Muscle of leg (tissue), 3 donors: ENCODE measurements at regions not wholly inside any gene's neighbourhood (a gene's known extent, or its start where the extent isn't known, plus 50 kb on each side); places are given as distances from the start of the nearest gene placed in this dataset.

Experiments
- DNase-seq: peaks from one replicate; pipeline ENCODE4 v3.0.0; 2013
- H3K27ac ChIP-seq: one replicate; pipeline ENCODE4 v1.5.1; 2013; ENCODE audit warnings: mild to moderate bottlenecking, low read length, control low read depth
- H3K27me3 ChIP-seq: one replicate; pipeline ENCODE4 v1.6.1; 2013; ENCODE audit warnings: low read length; ENCODE audit not compliant: control insufficient read depth, insufficient read depth
- H3K36me3 ChIP-seq: one replicate; pipeline ENCODE4 v1.6.1; 2013; ENCODE audit warnings: low read length; ENCODE audit not compliant: control insufficient read depth, insufficient read depth
- H3K4me1 ChIP-seq: one replicate; pipeline ENCODE4 v1.6.1; 2013; ENCODE audit warnings: low read length; ENCODE audit not compliant: control insufficient read depth, insufficient read depth
- H3K4me3 ChIP-seq: one replicate; pipeline ENCODE4 v1.5.1; 2013; ENCODE audit warnings: low read length, control low read depth
- H3K9me3 ChIP-seq: replicated peaks from 2 replicates; pipeline ENCODE4 v1.6.1; 2013; ENCODE audit warnings: low read depth, low read length; ENCODE audit not compliant: control insufficient read depth
- WGBS: methylation state at CpG from one replicate; pipeline ENCODE4 v1.1.5; 2013; ENCODE audit warnings: missing lambda C conversion rate; ENCODE audit not compliant: insufficient coverage; 5-methylcytosine and 5-hydroxymethylcytosine counted together

DNA sequence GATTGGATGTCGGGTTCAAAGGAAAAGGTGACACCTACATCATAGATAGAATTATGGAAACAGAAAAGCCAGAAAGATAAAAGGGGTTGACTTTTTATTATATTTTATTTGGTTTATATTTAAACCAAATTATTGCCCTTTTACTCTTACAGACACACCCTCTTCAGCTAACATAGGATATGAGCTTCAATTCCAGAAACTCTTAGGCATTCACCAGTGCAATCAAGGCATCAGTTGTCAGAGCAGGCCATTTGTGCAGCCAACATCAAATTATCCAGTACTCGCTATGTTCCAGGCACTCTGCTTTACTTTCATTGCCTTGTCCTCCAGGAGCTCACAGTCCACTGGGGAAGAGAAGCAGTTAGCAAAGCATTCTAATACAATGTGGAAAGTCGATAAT lies 347.5 kb downstream of the TFEC start:
- Histone ChIP-seq H3K27ac (no peak overlapping the region), H3K4me3 (no peak overlapping the region), H3K9me3 (no peaks in the 10 kb centered on the region), H3K4me1 (no peaks in the 10 kb centered on the region), H3K36me3 (no peaks in the 10 kb centered on the region), H3K27me3 (no peaks in the 10 kb centered on the region)
- WGBS: 86% methylated on average over 1 of the region's 3 CpGs
- no peak for DNase-seq

DNA sequence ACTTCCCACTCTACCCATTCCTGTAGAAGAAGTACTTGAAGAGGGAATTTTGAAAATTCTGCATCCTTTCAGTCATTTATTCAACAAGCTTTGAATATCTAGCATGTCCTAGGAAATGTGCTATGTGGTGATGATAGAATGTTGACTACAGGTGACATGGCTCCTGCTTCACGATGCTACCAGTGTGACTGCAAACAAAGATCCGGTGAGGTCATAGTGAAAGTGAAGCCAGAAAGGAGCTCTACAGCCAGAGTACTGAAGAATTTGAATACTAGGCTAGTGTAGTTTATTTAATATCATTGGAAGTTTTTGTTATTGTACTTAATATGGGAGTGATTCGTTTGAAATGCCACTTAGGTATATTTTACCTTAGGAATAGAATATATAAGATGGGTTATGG lies 348.1 kb downstream of the TFEC start:
- H3K4me1 ChIP-seq: no peaks in the 10 kb centered on the region
- no peak for DNase-seq

DNA sequence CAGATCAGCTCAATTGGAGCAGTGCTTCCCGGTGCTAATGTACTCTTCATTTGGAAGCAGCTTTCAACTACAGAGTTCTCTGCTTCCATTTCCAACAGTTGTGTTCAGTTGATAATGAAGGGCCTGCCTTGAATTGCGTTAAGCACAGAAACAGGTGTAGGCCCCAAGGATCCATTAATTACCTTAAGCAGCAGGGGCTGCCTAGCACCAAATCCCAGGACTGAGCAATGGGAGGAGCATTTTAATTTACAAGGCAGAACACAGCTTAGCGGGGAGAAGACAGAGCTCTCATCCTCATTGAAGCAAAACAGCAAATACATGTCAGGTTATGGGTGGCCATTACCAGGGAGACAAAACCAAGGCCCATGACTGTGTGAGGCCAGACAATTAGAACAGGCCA lies 349.6 kb downstream of the TFEC start:
- WGBS: 40% methylated on average over 1 of the region's 3 CpGs
- Histone ChIP-seq H3K4me1 (no peaks in the 10 kb centered on the region), H3K36me3 (no peaks in the 10 kb centered on the region), H3K27me3 (no peaks in the 10 kb centered on the region), H3K27ac (no peak overlapping the region), H3K9me3 (no peaks in the 10 kb centered on the region), H3K4me3 (no peak overlapping the region)
- no peak for DNase-seq

More for the DNA sequence above, 348.1 kb downstream of the TFEC start:
- Histone ChIP-seq H3K9me3 (no peaks in the 10 kb centered on the region), H3K4me3 (no peak overlapping the region), H3K27me3 (no peaks in the 10 kb centered on the region), H3K36me3 (no peaks in the 10 kb centered on the region), H3K27ac (no peak overlapping the region)
- WGBS: 75% methylated on average over 2 of the region's 3 CpGs

DNA sequence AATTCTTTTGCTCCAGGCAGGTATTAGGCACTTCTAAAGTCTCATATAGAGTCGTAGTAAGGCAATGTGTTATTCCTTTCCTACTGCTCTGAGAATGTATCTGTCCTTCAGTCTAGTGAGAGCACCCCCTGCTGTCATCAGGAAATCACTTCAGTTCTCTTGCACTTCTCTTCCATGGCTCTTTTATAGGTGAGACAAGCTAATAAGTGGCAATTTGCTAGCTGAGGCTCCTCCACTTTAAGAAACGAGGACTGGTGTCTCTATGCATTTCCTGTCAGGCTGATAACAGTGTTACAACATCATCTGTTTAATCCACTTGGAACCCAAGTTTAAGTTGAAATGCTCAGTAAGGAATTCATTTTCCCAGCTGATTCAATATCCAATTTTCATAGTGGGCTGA lies 350.6 kb downstream of the TFEC start:
- Histone ChIP-seq H3K4me3 (no peak overlapping the region), H3K9me3 (no peaks in the 10 kb centered on the region), H3K27me3 (no peaks in the 10 kb centered on the region), H3K27ac (no peak overlapping the region), H3K36me3 (no peaks in the 10 kb centered on the region), H3K4me1 (no peaks in the 10 kb centered on the region)
- WGBS: no CpG with 5 or more reads among the region's 2 CpGs
- DNase-seq: peak; percentile 44

DNA sequence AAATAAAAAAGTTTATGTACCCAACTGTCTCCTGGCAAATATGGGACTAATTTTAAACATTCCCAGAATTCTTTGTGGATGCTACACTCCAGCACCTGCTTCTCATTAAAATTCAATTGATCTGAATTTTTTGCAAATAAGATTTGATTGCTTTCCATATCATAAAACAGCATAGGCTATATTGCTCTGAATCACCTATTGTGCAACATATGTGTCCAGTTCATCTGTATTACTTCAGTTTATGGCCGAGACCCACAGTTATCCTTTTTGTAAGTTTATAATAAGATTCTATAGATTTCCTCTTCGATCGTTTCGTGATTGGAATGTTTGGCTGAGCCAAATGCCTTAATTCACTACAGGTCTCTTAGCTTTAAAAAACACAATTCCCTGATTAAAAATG lies 351.1 kb downstream of the TFEC start:
- no CpG with 5 or more reads among the region's 4 CpGs for WGBS
- H3K4me3 ChIP-seq: no peak overlapping the region
- H3K27ac ChIP-seq: no peak overlapping the region
- DNase-seq: peak; percentile 3
- no peaks in the 10 kb centered on the region for H3K9me3 ChIP-seq
- no peaks in the 10 kb centered on the region for H3K27me3 ChIP-seq
- no peaks in the 10 kb centered on the region for H3K36me3 ChIP-seq
- H3K4me1 ChIP-seq: no peaks in the 10 kb centered on the region

DNA sequence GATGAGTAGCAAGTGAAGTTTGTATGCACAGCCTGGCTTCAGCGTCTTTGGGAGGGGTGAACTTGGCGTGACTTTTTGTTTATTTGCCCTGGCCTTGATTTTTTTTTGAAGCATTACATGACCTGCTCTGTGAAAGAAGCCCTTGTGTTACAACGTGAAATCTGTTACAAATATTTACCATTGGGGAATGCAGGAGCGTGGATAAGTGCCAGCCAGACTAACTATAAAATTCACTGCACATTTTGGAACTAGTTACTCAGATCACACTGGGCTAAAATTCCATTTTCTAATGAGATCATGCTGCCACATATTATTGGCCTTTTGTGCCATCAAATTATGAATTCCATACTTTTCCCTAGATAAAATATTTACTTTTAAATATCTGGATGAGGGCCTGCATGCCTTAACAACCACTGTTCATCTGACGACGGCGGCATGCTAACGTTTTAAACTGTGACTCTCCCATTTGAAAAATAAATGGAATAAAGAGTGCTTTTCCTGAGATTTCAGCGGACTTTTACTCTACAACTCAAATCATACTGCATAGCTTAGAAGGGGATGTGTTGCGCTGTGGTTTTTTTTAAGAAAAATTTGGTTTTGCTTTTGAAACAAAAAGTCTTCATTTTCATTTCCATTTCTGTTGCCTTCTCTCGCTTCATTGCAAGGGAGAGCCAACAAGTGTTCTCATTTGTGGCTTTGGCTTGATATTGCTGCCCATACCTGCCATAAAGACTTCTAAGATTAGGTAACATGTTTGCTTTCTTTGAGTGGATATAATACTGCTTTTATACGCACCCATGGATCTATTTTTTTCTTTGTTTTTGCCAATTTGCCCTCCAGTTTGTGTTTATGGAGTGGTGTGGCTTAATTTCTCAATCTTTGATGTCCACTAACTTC lies 352.2 kb downstream of the TFEC start:
- no peak overlapping the region for H3K4me3 ChIP-seq
- 50% methylated on average over 1 of the region's 12 CpGs for WGBS
- peak; percentile 78 for DNase-seq
- H3K27me3 ChIP-seq: no peaks in the 10 kb centered on the region
- H3K4me1 ChIP-seq: no peaks in the 10 kb centered on the region
- peak overlapping the region; percentile 33 for H3K27ac ChIP-seq
- no peaks in the 10 kb centered on the region for H3K36me3 ChIP-seq
- no peaks in the 10 kb centered on the region for H3K9me3 ChIP-seq

DNA sequence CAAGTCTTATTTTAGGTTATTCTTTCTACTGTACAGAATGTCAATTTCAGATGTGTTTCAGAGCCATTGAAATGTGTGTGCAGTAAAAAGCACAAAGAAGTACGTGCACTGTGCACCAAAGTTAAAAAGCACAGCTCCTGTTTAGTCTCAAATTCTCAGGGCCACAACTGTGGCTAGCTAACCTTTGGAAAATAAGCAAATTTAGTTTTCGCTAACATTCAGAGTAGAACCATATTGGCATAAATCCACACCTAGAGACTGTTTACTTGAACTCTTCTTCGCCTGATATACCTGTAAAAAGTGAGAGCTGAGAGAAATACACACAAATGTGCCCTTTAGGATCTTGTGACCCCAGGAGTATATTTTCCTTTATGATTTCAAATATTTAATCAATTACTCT lies 353.9 kb downstream of the TFEC start:
- H3K36me3 ChIP-seq: no peaks in the 10 kb centered on the region
- no CpG with 5 or more reads among the region's 3 CpGs for WGBS

DNA sequence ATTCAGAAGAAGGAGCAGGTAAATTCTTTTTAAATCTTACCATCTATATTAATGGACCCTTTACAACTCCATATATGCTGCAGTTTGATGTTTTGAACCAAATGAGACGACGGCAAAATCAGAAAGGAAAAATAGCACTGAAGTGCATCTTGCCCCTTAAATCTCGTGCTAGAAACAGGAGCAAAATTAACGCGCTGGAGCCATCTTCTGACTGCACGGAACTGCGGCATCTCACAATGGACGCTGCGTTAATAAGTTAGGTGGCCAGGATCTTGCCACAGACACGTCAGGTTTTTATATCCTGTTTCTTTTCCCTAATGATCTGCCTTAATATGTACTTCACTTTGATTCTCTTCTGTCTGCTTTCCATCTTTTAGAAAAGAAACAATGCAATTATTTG lies 354.5 kb downstream of the TFEC start:
- Histone ChIP-seq H3K36me3 (no peaks in the 10 kb centered on the region), H3K4me3 (no peak overlapping the region), H3K27me3 (no peaks in the 10 kb centered on the region), H3K27ac (no peak overlapping the region), H3K9me3 (no peaks in the 10 kb centered on the region), H3K4me1 (no peaks in the 10 kb centered on the region)
- 39% methylated on average over 10 of the region's 10 CpGs for WGBS
- DNase-seq: peak; percentile 75

More for the DNA sequence above, 353.9 kb downstream of the TFEC start:
- DNase-seq: no peak
- Histone ChIP-seq H3K4me1 (no peaks in the 10 kb centered on the region), H3K4me3 (no peak overlapping the region), H3K27ac (no peak overlapping the region), H3K27me3 (no peaks in the 10 kb centered on the region), H3K9me3 (no peaks in the 10 kb centered on the region)

DNA sequence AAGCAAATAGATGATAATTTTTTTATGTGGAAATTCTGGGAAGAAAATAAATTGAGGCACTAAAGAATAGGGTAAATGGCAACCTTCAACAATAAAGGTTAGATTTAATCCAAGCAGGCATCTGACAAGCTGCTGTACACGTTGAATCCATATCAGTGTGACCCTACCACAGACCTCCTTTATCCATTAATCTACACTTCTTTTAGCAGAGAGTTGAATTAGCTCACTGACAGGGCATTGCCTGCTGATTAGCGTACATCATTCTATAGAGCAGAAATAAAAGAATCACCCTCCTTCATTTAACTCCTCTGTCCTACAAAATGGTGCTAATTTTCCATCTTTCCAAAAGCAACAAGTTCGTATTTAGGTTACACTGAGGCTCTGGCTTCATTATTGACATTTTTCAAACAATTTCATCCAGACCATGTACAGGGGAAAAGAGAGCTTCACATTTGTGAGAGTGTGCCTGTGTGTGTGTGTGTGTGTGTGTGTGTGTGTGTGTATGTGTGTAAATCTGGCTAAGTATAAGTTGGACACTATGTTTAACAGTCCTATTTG lies 356.0 kb downstream of the TFEC start:
- Histone ChIP-seq H3K9me3 (no peaks in the 10 kb centered on the region), H3K27me3 (no peaks in the 10 kb centered on the region), H3K4me1 (no peaks in the 10 kb centered on the region), H3K4me3 (no peak overlapping the region), H3K27ac (no peak overlapping the region), H3K36me3 (no peaks in the 10 kb centered on the region)
- DNase-seq: no peak
- 71% methylated on average over 2 of the region's 3 CpGs for WGBS

DNA sequence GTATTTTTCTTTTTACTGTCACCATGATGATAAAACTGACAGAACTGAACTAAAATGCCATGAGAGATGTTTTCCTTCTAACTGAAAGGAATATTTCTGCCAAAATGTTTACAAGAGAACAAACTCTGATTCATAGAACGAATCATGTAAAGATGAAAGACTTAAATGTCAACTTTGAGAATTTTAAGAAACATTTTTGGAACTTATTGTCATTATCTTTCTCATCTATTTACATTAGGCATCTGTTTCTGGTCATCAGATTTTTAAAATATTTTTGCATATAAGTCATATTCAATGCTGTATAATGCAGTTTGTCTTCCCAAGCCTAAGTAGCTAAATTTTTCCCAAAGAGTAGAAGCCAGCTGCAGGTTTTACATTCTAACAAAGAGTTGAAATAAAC lies 358.5 kb downstream of the TFEC start:
- peak; percentile 12 for DNase-seq
- Histone ChIP-seq H3K36me3 (no peaks in the 10 kb centered on the region), H3K9me3 (no peaks in the 10 kb centered on the region), H3K4me1 (no peaks in the 10 kb centered on the region), H3K4me3 (no peak overlapping the region), H3K27ac (no peak overlapping the region), H3K27me3 (no peaks in the 10 kb centered on the region)
- WGBS: no CpG with 5 or more reads among the region's 1 CpG
